Memory B cell (primary cell): ENCODE measurements at regions not wholly inside any gene's neighbourhood (a gene's known extent, or its start where the extent isn't known, plus 50 kb on each side); places are given as distances from the start of the nearest gene placed in this dataset.

ENCODE experiments used
- ATAC-seq: fragments of 150-1000 bp; cut with Tn5 transposase; 2 replicates; pipeline ENCODE4 v1.10.0; 2021; ENCODE audit warnings: low read depth, mild to moderate bottlenecking, moderate library complexity
- DNase-seq, 2 donors: peaks; one replicate each; pipeline ENCODE4 v3.0.0; 2022; ENCODE audit warnings: low spot score in 2 of 2
- H3K27ac Mint-ChIP-seq: one replicate; pipeline ENCODE4 v1.8.0; 2022; ENCODE audit warnings: mild to moderate bottlenecking, moderate library complexity, mixed read lengths
- H3K27me3 Mint-ChIP-seq: one replicate; pipeline ENCODE4 v1.8.0; 2022; ENCODE audit warnings: mixed read lengths
- H3K36me3 Mint-ChIP-seq: one replicate; pipeline ENCODE4 v1.8.0; 2022; ENCODE audit warnings: mild to moderate bottlenecking, mixed read lengths
- H3K4me1 Mint-ChIP-seq: one replicate; pipeline ENCODE4 v1.8.0; 2022; ENCODE audit warnings: mixed read lengths
- H3K4me3 Mint-ChIP-seq: one replicate; pipeline ENCODE4 v1.8.0; 2022; ENCODE audit warnings: mild to moderate bottlenecking, moderate library complexity, mixed read lengths
- H3K9me3 Mint-ChIP-seq: one replicate; pipeline ENCODE4 v1.8.0; 2022; ENCODE audit warnings: mixed read lengths

- peaks cover under 1% of the 10 kb centered on the region for H3K9me3 Mint-ChIP-seq
- ATAC-seq (no peak), DNase-seq (no peak)
- peaks cover 5% of the 10 kb centered on the region for H3K36me3 Mint-ChIP-seq
- H3K27me3 Mint-ChIP-seq: no peaks in the 10 kb centered on the region
- no peak overlapping the region for H3K4me3 Mint-ChIP-seq
- H3K4me1 Mint-ChIP-seq: no peaks in the 10 kb centered on the region
- H3K27ac Mint-ChIP-seq: no peak overlapping the region
These were observed 299.3 kb downstream of the OSR1 start for GRCh38 chr2:19059076-19059475.

- no peak overlapping the region for H3K27ac Mint-ChIP-seq
- no peak for ATAC-seq
- DNase-seq: no peak
- H3K36me3 Mint-ChIP-seq: peaks cover 5% of the 10 kb centered on the region
- no peaks in the 10 kb centered on the region for H3K27me3 Mint-ChIP-seq
- H3K9me3 Mint-ChIP-seq: peaks cover 3% of the 10 kb centered on the region
- no peaks in the 10 kb centered on the region for H3K4me1 Mint-ChIP-seq
- H3K4me3 Mint-ChIP-seq: no peak overlapping the region
These were observed 307.1 kb downstream of the OSR1 start for GRCh38 chr2:19051203-19051831.

GRCh38 chr2:19050354-19050753, 308.1 kb downstream of the OSR1 start:
- Mint-ChIP-seq H3K27ac (no peak overlapping the region), H3K4me1 (no peaks in the 10 kb centered on the region), H3K9me3 (peaks cover 3% of the 10 kb centered on the region), H3K4me3 (no peak overlapping the region), H3K36me3 (peaks cover 4% of the 10 kb centered on the region), H3K27me3 (no peaks in the 10 kb centered on the region)
- ATAC-seq (no peak), DNase-seq (no peak)

GRCh38 chr2:19048593-19049266, 309.7 kb downstream of the OSR1 start:
- Mint-ChIP-seq H3K27ac (no peak overlapping the region), H3K27me3 (no peaks in the 10 kb centered on the region)

GRCh38 chr2:19046986-19047780, 311.2 kb downstream of the OSR1 start:
- no peaks in the 10 kb centered on the region for H3K4me1 Mint-ChIP-seq
- H3K4me3 Mint-ChIP-seq: no peak overlapping the region
- H3K9me3 Mint-ChIP-seq: no peaks in the 10 kb centered on the region
- H3K36me3 Mint-ChIP-seq: no peaks in the 10 kb centered on the region
- no peak overlapping the region for H3K27ac Mint-ChIP-seq
- H3K27me3 Mint-ChIP-seq: no peaks in the 10 kb centered on the region
- DNase-seq (no peak), ATAC-seq (no peak)

More at GRCh38 chr2:19048593-19049266, 309.7 kb downstream of the OSR1 start:
- no peak overlapping the region for H3K4me3 Mint-ChIP-seq
- H3K9me3 Mint-ChIP-seq: no peaks in the 10 kb centered on the region
- H3K36me3 Mint-ChIP-seq: no peaks in the 10 kb centered on the region
- no peak for ATAC-seq
- DNase-seq: no peak
- H3K4me1 Mint-ChIP-seq: no peaks in the 10 kb centered on the region

GRCh38 chr2:19045151-19045550, 313.3 kb downstream of the OSR1 start:
- ATAC-seq (no peak), DNase-seq (no peak)
- Mint-ChIP-seq H3K4me3 (no peak overlapping the region), H3K27me3 (peaks cover 4% of the 10 kb centered on the region), H3K9me3 (no peaks in the 10 kb centered on the region), H3K36me3 (no peaks in the 10 kb centered on the region), H3K27ac (no peak overlapping the region), H3K4me1 (no peaks in the 10 kb centered on the region)

- Mint-ChIP-seq H3K4me3 (no peak overlapping the region), H3K4me1 (no peaks in the 10 kb centered on the region), H3K9me3 (no peaks in the 10 kb centered on the region), H3K27me3 (peaks cover 4% of the 10 kb centered on the region), H3K27ac (no peak overlapping the region), H3K36me3 (no peaks in the 10 kb centered on the region)
- ATAC-seq (no peak), DNase-seq (no peak)
These were observed 314.5 kb downstream of the OSR1 start for GRCh38 chr2:19043893-19044292.

- Mint-ChIP-seq H3K4me3 (no peak overlapping the region), H3K27me3 (peaks cover 4% of the 10 kb centered on the region), H3K9me3 (no peaks in the 10 kb centered on the region), H3K27ac (no peak overlapping the region), H3K4me1 (no peaks in the 10 kb centered on the region), H3K36me3 (no peaks in the 10 kb centered on the region)
- DNase-seq: no peak
- ATAC-seq: no peak
These were observed 316.9 kb downstream of the OSR1 start for GRCh38 chr2:19041434-19042041.

GRCh38 chr2:19038071-19039015, 320.1 kb downstream of the OSR1 start:
- Mint-ChIP-seq H3K9me3 (no peaks in the 10 kb centered on the region), H3K36me3 (no peaks in the 10 kb centered on the region), H3K4me1 (no peaks in the 10 kb centered on the region), H3K27ac (no peak overlapping the region), H3K27me3 (peaks cover 4% of the 10 kb centered on the region), H3K4me3 (no peak overlapping the region)
- DNase-seq: no peak
- ATAC-seq: no peak

GRCh38 chr2:19036091-19036490, 322.3 kb downstream of the OSR1 start:
- no peaks in the 10 kb centered on the region for H3K4me1 Mint-ChIP-seq
- H3K27ac Mint-ChIP-seq: no peak overlapping the region
- ATAC-seq (no peak), DNase-seq (no peak)
- H3K4me3 Mint-ChIP-seq: no peak overlapping the region
- H3K36me3 Mint-ChIP-seq: no peaks in the 10 kb centered on the region
- H3K27me3 Mint-ChIP-seq: peaks cover 2% of the 10 kb centered on the region
- H3K9me3 Mint-ChIP-seq: no peaks in the 10 kb centered on the region

GRCh38 chr2:19035238-19035637, 323.2 kb downstream of the OSR1 start:
- Mint-ChIP-seq H3K27me3 (peaks cover 2% of the 10 kb centered on the region), H3K36me3 (no peaks in the 10 kb centered on the region), H3K4me3 (no peak overlapping the region), H3K4me1 (no peaks in the 10 kb centered on the region), H3K27ac (no peak overlapping the region), H3K9me3 (no peaks in the 10 kb centered on the region)
- no peak for ATAC-seq
- no peak for DNase-seq

- Mint-ChIP-seq H3K9me3 (no peaks in the 10 kb centered on the region), H3K27ac (no peak overlapping the region), H3K4me3 (no peak overlapping the region), H3K4me1 (no peaks in the 10 kb centered on the region), H3K36me3 (no peaks in the 10 kb centered on the region), H3K27me3 (peaks cover 2% of the 10 kb centered on the region)
- DNase-seq (no peak), ATAC-seq (no peak)
These were observed 325.2 kb downstream of the OSR1 start for GRCh38 chr2:19033240-19033639.

GRCh38 chr2:19031642-19032041, 326.8 kb downstream of the OSR1 start:
- no peak overlapping the region for H3K27ac Mint-ChIP-seq
- DNase-seq: no peak
- H3K27me3 Mint-ChIP-seq: peaks cover 2% of the 10 kb centered on the region

More at GRCh38 chr2:19031642-19032041, 326.8 kb downstream of the OSR1 start:
- no peak for ATAC-seq
- Mint-ChIP-seq H3K4me1 (peaks cover 2% of the 10 kb centered on the region), H3K9me3 (no peaks in the 10 kb centered on the region), H3K36me3 (no peaks in the 10 kb centered on the region), H3K4me3 (no peak overlapping the region)
